ENCODE measurements at regions not wholly inside any gene's neighbourhood (a gene's known extent, or its start where the extent isn't known, plus 50 kb on each side); places are given as distances from the start of the nearest gene placed in this dataset.

DNA sequence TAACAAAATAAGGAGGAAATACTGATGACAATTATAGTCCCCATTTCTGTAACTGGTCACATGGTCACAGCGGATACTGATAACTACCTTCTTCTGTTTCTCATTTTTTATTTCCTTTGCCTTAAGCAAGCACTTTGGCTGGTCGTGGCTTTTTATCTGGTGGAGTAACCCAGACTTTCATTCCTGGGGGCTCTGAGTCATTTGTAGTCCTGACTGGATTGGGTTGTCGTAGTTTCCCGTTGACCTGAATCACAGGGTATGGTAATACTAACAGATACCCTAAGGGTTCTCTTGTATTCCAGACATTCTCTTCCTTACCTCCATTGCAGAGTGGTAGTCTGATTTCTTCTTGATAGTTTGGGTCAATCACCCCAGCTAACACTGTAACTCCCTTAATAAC is 500.3 kb upstream of the ADGRB3 start:
- TF ChIP-seq CTCF (IDR thresholded peaks at IDR 0.05; ENCODE audit: low read depth, low read length) (no peak), EZH2phosphoT487 (IDR thresholded peaks at IDR 0.05; ENCODE audit: low read depth) (no peak)
